Stomach smooth muscle (tissue), 2 donors: ENCODE measurements at regions not wholly inside any gene's neighbourhood (a gene's known extent, or its start where the extent isn't known, plus 50 kb on each side); places are given as distances from the start of the nearest gene placed in this dataset.
"Not testable (repeated sequence)": the region's sequence is repeated elsewhere in the genome, so short reads cannot be mapped to it uniquely, and the experiment has no call there.

Experiments used
- H3K27ac ChIP-seq: one replicate; pipeline ENCODE4 v1.7.0; 2013; ENCODE audit warnings: mild to moderate bottlenecking, low read length, inconsistent platforms
- H3K27me3 ChIP-seq, 2 donors: one replicate each; pipeline ENCODE4 v1.7.0; 2013; ENCODE audit warnings: low read length in 2 of 2; ENCODE audit not compliant: insufficient read depth in 2 of 2, control insufficient read depth in 1 of 2
- H3K36me3 ChIP-seq, 2 donors: one replicate each; pipeline ENCODE4 v1.7.0; 2013; ENCODE audit warnings: low read length in 2 of 2; ENCODE audit not compliant: control insufficient read depth in 2 of 2, insufficient read depth in 2 of 2
- H3K4me1 ChIP-seq: one replicate; pipeline ENCODE4 v1.7.0; 2013; ENCODE audit warnings: low read length; ENCODE audit not compliant: control insufficient read depth, insufficient read depth
- H3K4me3 ChIP-seq, 2 donors: one replicate each; pipeline ENCODE4 v1.7.0; 2013; ENCODE audit warnings: low read length in 2 of 2
- H3K9ac ChIP-seq, 2 donors: one replicate each; pipeline ENCODE4 v1.7.0; 2013; ENCODE audit warnings: low read length in 2 of 2, mild to moderate bottlenecking in 1 of 2
- H3K9me3 ChIP-seq, 2 donors: one replicate each; pipeline ENCODE4 v1.7.0; 2013; ENCODE audit warnings: low read length in 2 of 2; ENCODE audit not compliant: control insufficient read depth in 2 of 2
- donor health status: healthy.
- donor health status: Pancreatic carcinoma.

GRCh38 chr1:94302497-94302896 lies 65.1 kb upstream of the ARHGAP29 start:
- H3K9ac ChIP-seq = no peak overlapping the region
- H3K27ac ChIP-seq = no peak overlapping the region
- no peaks in the 10 kb centered on the region for H3K9me3 ChIP-seq
- H3K27me3 ChIP-seq = no peaks in the 10 kb centered on the region
- no peak overlapping the region for H3K4me3 ChIP-seq
- no peaks in the 10 kb centered on the region for H3K4me1 ChIP-seq
- no peaks in the 10 kb centered on the region for H3K36me3 ChIP-seq

GRCh38 chr1:94301186-94301585 lies 63.8 kb upstream of the ARHGAP29 start:
- Histone ChIP-seq H3K4me3 (no peak overlapping the region), H3K9ac (no peak overlapping the region), H3K36me3 (no peaks in the 10 kb centered on the region), H3K27ac (no peak overlapping the region), H3K9me3 (no peaks in the 10 kb centered on the region), H3K4me1 (no peaks in the 10 kb centered on the region), H3K27me3 (no peaks in the 10 kb centered on the region)

DNA sequence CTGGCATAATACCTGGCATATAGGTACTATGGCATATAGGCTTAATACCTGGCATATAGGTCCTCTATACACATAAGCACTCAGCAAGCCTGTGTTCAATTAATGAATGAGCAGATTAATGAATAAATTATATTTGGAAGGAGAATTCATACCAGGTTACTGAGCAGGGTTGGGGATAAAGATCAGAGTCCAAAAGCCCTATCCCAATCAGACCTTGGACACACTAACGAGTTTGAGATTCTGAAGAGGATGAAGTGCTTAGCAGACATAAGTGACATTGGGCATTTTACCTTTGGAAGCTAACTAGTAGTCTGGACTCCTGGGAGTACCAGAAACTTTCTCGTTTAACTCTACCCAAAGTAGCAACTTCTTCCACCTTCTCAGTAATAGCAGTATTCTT lies 63.3 kb upstream of the ARHGAP29 start:
- Histone ChIP-seq H3K9ac (no peak overlapping the region), H3K36me3 (no peaks in the 10 kb centered on the region), H3K27me3 (no peaks in the 10 kb centered on the region), H3K4me3 (no peak overlapping the region), H3K4me1 (no peaks in the 10 kb centered on the region), H3K27ac (no peak overlapping the region), H3K9me3 (no peaks in the 10 kb centered on the region)

GRCh38 chr1:94299627-94300553 lies 62.5 kb upstream of the ARHGAP29 start:
- H3K36me3 ChIP-seq = no peaks in the 10 kb centered on the region
- H3K27ac ChIP-seq = no peak overlapping the region
- no peaks in the 10 kb centered on the region for H3K27me3 ChIP-seq
- H3K4me1 ChIP-seq = no peaks in the 10 kb centered on the region
- H3K9me3 ChIP-seq = no peaks in the 10 kb centered on the region
- H3K4me3 ChIP-seq = no peak overlapping the region
- H3K9ac ChIP-seq = no peak overlapping the region

DNA sequence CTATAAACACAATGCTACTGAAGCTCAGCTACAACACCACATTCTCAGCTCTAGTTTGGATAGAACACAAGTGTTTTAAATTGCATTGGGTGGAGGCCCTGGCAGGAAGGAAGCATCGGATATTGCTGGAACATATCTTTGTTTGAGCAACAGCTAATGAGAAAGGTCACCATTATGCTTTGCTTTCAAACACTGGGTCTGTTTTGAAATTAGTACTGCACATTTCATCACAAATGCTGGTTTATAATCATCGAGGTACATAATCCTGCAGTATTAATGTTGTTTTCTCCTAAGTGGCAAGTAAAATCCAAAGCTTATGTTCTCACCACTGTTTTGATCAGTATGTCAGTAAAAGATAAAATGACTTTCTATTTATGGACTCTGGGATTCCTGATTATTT lies 61.5 kb upstream of the ARHGAP29 start:
- Histone ChIP-seq H3K27ac (no peak overlapping the region), H3K4me1 (no peaks in the 10 kb centered on the region)

GRCh38 chr1:94296018-94296417 lies 58.6 kb upstream of the ARHGAP29 start:
- Histone ChIP-seq H3K9me3 (no peaks in the 10 kb centered on the region), H3K4me3 (no peak overlapping the region), H3K27ac (no peak overlapping the region), H3K9ac (no peak overlapping the region), H3K27me3 (no peaks in the 10 kb centered on the region), H3K36me3 (no peaks in the 10 kb centered on the region), H3K4me1 (no peaks in the 10 kb centered on the region)

More for the DNA sequence above, 61.5 kb upstream of the ARHGAP29 start:
- Histone ChIP-seq H3K36me3 (no peaks in the 10 kb centered on the region), H3K9ac (no peak overlapping the region), H3K27me3 (no peaks in the 10 kb centered on the region), H3K4me3 (no peak overlapping the region), H3K9me3 (no peaks in the 10 kb centered on the region)

- H3K9ac ChIP-seq, H3K9me3 ChIP-seq, H3K27me3 ChIP-seq, H3K36me3 ChIP-seq, H3K27ac ChIP-seq, H3K4me1 ChIP-seq, H3K4me3 ChIP-seq: not testable (repeated sequence)
These were observed 55.6 kb upstream of the ARHGAP29 start for GRCh38 chr1:94292978-94293377.

- not testable (repeated sequence) for H3K9ac ChIP-seq, H3K4me1 ChIP-seq, H3K9me3 ChIP-seq, H3K4me3 ChIP-seq, H3K27me3 ChIP-seq, H3K27ac ChIP-seq, H3K36me3 ChIP-seq
These were observed 51.9 kb upstream of the ARHGAP29 start for GRCh38 chr1:94289244-94289643.
